Nucleus accumbens (tissue), 56 donors: ENCODE measurements at regions not wholly inside any gene's neighbourhood (a gene's known extent, or its start where the extent isn't known, plus 50 kb on each side); places are given as distances from the start of the nearest gene placed in this dataset.
"Not testable (repeated sequence)": the region's sequence is repeated elsewhere in the genome, so short reads cannot be mapped to it uniquely, and the experiment has no call there.

Source experiments
- DNase-seq, 56 donors: peaks; one replicate each; lab custom pipeline; 2025; lab: John Stamatoyannopoulos, UW

- no peak for DNase-seq
Observed at GRCh38 chr5:68116408-68116807, 99.1 kb upstream of the PIK3R1 start.

GRCh38 chr5:68115584-68115983 lies 100.0 kb upstream of the PIK3R1 start:
- no peak for DNase-seq

GRCh38 chr5:68114378-68115040 lies 101.0 kb upstream of the PIK3R1 start:
- DNase-seq: no peak

- no peak for DNase-seq
Observed at GRCh38 chr5:68112658-68113057, 102.9 kb upstream of the PIK3R1 start.

GRCh38 chr5:68110894-68111293 lies 104.7 kb upstream of the PIK3R1 start:
- DNase-seq: no peak

- DNase-seq: no peak
Observed at GRCh38 chr5:68110264-68110663, 105.3 kb upstream of the PIK3R1 start.

- DNase-seq: not testable (repeated sequence)
Observed at GRCh38 chr5:68104217-68104616, 111.3 kb upstream of the PIK3R1 start.

- not testable (repeated sequence) for DNase-seq
Observed at GRCh38 chr5:68103297-68103696, 112.3 kb upstream of the PIK3R1 start.

GRCh38 chr5:68099327-68099726 lies 116.2 kb upstream of the PIK3R1 start:
- no peak for DNase-seq

GRCh38 chr5:68093455-68094159 lies 121.9 kb upstream of the PIK3R1 start:
- DNase-seq: no peak

- DNase-seq: no peak
Observed at GRCh38 chr5:68088302-68088701, 127.3 kb upstream of the PIK3R1 start.

- no peak for DNase-seq
Observed at GRCh38 chr5:68087866-68088265, 127.7 kb upstream of the PIK3R1 start.

- DNase-seq: peak in 37 of 56 donors; percentile 0 to 59 (median 20)
Observed at GRCh38 chr5:68086857-68087256, 128.7 kb upstream of the PIK3R1 start.

- peak in 3 of 56 donors; percentile 2 to 6 (median 4) for DNase-seq
Observed at GRCh38 chr5:68086439-68086838, 129.1 kb upstream of the PIK3R1 start.

- DNase-seq: no peak
Observed at GRCh38 chr5:68084396-68084795, 131.2 kb upstream of the PIK3R1 start.

- no peak for DNase-seq
Observed at GRCh38 chr5:68080282-68081050, 135.1 kb upstream of the PIK3R1 start.

GRCh38 chr5:68077349-68077894 lies 138.1 kb upstream of the PIK3R1 start:
- no peak for DNase-seq

GRCh38 chr5:68074633-68075032 lies 140.9 kb upstream of the PIK3R1 start:
- no peak for DNase-seq

GRCh38 chr5:68074048-68074632 lies 141.4 kb upstream of the PIK3R1 start:
- no peak for DNase-seq

- no peak for DNase-seq
Observed at GRCh38 chr5:68071736-68072135, 143.8 kb upstream of the PIK3R1 start.

GRCh38 chr5:68071282-68071632 lies 144.3 kb upstream of the PIK3R1 start:
- DNase-seq: no peak
